SK-N-MC (cell line): ENCODE measurements at regions not wholly inside any gene's neighbourhood (a gene's known extent, or its start where the extent isn't known, plus 50 kb on each side); places are given as distances from the start of the nearest gene placed in this dataset.

Experiments used
- EZH2 ChIP-seq: fragments of 200-600 bp; sonication (generic); IDR thresholded peaks from one replicate; pipeline ENCODE4 v1.6.1; 2017; ENCODE audit warnings: antibody characterized with exemption
- FOXP2 ChIP-seq: optimal IDR thresholded peaks from 2 replicates; pipeline ENCODE3; 2011; ENCODE audit warnings: mild to moderate bottlenecking, moderate library complexity; ENCODE audit not compliant: insufficient read depth; ENCODE audit errors: extremely low read length, control extremely low read depth
- POLR2AphosphoS5 ChIP-seq: IDR thresholded peaks from 2 replicates; pipeline ENCODE4 v1.6.1; 2012; ENCODE audit warnings: mild to moderate bottlenecking, low read depth, low read length, borderline replicate concordance

DNA sequence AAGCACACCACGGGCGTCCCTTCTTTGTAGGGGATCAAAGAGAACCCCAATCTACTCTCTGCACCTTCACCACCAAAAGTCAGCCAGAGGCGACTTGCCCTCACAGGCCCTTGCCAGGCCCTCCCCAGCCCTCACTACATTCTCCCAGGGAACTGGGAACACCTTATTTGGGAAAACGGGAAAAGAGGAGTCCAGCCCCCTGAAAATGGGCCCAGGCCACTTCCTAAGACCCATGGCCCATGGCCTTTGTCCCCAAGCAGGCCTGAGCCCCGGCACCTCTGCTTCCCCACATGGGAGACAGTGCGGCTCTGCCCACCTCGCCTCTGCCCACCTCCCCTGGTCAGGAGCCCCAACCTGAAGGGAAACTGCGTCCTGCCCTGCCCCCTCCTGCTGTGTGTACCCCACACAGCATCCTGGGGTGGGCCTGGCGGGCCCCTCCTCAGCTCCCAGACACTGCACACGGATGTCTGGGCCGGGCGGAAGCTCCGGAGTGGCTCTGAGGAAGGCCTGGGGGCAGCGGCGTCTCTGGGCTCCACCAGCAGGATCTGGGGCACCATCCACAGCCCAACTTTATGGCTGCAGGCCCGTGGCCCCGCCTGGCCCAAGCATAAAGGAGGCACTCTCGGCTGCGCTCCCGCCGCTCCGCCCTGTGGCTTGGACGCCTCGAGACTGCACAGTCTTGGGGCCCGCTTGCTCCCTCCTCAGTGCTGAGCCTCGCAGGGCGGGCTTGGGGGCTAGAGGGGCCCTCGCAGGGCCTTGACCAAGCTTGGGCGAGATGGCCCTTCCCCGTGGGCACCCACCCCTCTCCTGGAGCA, 70.3 kb upstream of the GPC1 start:
- TF ChIP-seq EZH2, result no peak
- no peak for TF ChIP-seq POLR2AphosphoS5
- no peak for TF ChIP-seq FOXP2
